ENCODE measurements at regions not wholly inside any gene's neighbourhood (a gene's known extent, or its start where the extent isn't known, plus 50 kb on each side); places are given as distances from the start of the nearest gene placed in this dataset.

DNA sequence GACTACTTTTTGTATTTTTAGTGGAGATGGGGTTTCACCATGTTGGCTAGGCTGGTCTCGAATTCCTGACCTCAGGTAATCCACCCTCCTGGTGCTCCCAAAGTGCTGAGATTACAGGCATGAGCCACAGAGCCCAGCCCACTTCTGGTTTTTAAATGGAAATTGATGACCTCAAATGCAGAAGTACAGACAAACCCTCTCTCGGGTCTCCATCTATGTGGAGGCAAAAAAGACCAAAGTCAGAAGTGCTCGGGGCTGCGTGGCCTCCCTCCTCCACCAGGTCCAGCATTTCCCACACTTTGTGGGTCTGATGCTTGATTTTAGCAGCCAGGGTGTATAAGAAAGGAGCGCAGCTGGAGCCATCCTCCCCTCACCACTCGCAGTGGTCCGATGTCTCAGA is 187.3 kb upstream of the AUTS2 start:
- Histone ChIP-seq H3K4me3 (no peak overlapping the region), H3K4me1 (no peaks in the 10 kb centered on the region), H3K27ac (no peak overlapping the region), H3K27me3 (no peaks in the 10 kb centered on the region), H3K9me3 (no peaks in the 10 kb centered on the region), H3K36me3 (no peaks in the 10 kb centered on the region)
- TF ChIP-seq POLR2A (IDR thresholded peaks at IDR 0.05) (no peak), POLR2AphosphoS5 (IDR thresholded peaks at IDR 0.05) (no peak), EP300 (IDR thresholded peaks at IDR 0.05) (no peak)
- TF ChIP-seq, protein P1, sequence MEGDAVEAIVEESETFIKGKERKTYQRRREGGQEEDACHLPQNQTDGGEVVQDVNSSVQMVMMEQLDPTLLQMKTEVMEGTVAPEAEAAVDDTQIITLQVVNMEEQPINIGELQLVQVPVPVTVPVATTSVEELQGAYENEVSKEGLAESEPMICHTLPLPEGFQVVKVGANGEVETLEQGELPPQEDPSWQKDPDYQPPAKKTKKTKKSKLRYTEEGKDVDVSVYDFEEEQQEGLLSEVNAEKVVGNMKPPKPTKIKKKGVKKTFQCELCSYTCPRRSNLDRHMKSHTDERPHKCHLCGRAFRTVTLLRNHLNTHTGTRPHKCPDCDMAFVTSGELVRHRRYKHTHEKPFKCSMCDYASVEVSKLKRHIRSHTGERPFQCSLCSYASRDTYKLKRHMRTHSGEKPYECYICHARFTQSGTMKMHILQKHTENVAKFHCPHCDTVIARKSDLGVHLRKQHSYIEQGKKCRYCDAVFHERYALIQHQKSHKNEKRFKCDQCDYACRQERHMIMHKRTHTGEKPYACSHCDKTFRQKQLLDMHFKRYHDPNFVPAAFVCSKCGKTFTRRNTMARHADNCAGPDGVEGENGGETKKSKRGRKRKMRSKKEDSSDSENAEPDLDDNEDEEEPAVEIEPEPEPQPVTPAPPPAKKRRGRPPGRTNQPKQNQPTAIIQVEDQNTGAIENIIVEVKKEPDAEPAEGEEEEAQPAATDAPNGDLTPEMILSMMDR (IDR thresholded peaks at IDR 0.05) = no peak
- WGBS, 2 donors (ENCODE audit: low coverage in 1 of 2) = 80% methylated on average over 1 of the region's 7 CpGs; no CpG with 5 or more reads in 1 of the 2 donors
- ATAC-seq = no peak

DNA sequence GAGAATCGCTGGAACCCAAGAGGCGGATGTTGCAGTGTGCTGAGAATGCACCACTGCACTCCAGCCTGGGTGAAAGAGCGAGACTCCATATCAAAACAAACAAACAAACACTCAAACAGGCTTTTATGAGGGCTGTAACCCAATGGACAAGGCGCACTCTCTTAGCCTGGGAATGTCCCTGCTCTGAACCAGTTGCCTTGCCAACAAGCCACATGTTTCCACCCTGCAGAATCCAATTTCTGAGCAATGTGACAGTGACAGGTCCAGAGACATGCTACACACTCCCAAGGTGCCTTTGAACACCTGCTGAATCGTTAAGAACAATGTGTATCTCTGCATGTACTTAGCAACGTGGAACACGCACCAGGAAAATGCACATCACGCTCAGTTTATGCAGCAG is 186.8 kb upstream of the AUTS2 start:
- ATAC-seq = no peak
- Histone ChIP-seq H3K4me1 (no peaks in the 10 kb centered on the region), H3K27me3 (no peaks in the 10 kb centered on the region), H3K4me3 (no peak overlapping the region), H3K9me3 (no peaks in the 10 kb centered on the region), H3K27ac (no peak overlapping the region), H3K36me3 (no peaks in the 10 kb centered on the region)
- TF ChIP-seq, protein P1 (IDR thresholded peaks at IDR 0.05) = no peak
- no peak for TF ChIP-seq POLR2A (IDR thresholded peaks at IDR 0.05)
- TF ChIP-seq EP300 (IDR thresholded peaks at IDR 0.05) = no peak
- no peak for TF ChIP-seq POLR2AphosphoS5 (IDR thresholded peaks at IDR 0.05)
- 67 to 84% methylated on average over 1 to 3 of the region's 8 CpGs for WGBS, 2 donors (ENCODE audit: low coverage in 1 of 2)

- no peaks in the 10 kb centered on the region for H3K27me3 ChIP-seq
- no peaks in the 10 kb centered on the region for H3K9me3 ChIP-seq
- H3K27ac ChIP-seq = no peak overlapping the region
- no peaks in the 10 kb centered on the region for H3K36me3 ChIP-seq
- no peaks in the 10 kb centered on the region for H3K4me1 ChIP-seq
- H3K4me3 ChIP-seq = no peak overlapping the region
- ATAC-seq = peak; percentile 55
- TF ChIP-seq POLR2AphosphoS5 (IDR thresholded peaks at IDR 0.05) = no peak
- TF ChIP-seq EP300 (IDR thresholded peaks at IDR 0.05) = no peak
- TF ChIP-seq POLR2A (IDR thresholded peaks at IDR 0.05) = no peak
- TF ChIP-seq, protein P1 (IDR thresholded peaks at IDR 0.05) = no peak
- 67 to 76% methylated on average over 4 to 9 of the region's 9 CpGs for WGBS, 2 donors (ENCODE audit: low coverage in 1 of 2)
Observed at GRCh38 chr7:69412331-69413146, 185.7 kb upstream of the AUTS2 start.

- Histone ChIP-seq H3K4me3 (no peak overlapping the region), H3K27ac (no peak overlapping the region), H3K36me3 (no peaks in the 10 kb centered on the region), H3K9me3 (no peaks in the 10 kb centered on the region), H3K4me1 (peaks cover 0 to 8% (median 0%) of the 10 kb centered on the region in 3 donors), H3K27me3 (no peaks in the 10 kb centered on the region)
- ATAC-seq = no peak
- TF ChIP-seq, protein P1 (IDR thresholded peaks at IDR 0.05) = no peak
- no peak for TF ChIP-seq POLR2AphosphoS5 (IDR thresholded peaks at IDR 0.05)
- no peak for TF ChIP-seq EP300 (IDR thresholded peaks at IDR 0.05)
- no peak for TF ChIP-seq POLR2A (IDR thresholded peaks at IDR 0.05)
- WGBS, 2 donors (ENCODE audit: low coverage in 1 of 2) = 93 to 100% methylated on average over 5 of the region's 5 CpGs
Observed at GRCh38 chr7:69414555-69414954, 183.7 kb upstream of the AUTS2 start.

All from gastroesophageal sphincter (tissue), 4 donors.